ENCODE measurements at regions not wholly inside any gene's neighbourhood (a gene's known extent, or its start where the extent isn't known, plus 50 kb on each side); places are given as distances from the start of the nearest gene placed in this dataset.

DNA sequence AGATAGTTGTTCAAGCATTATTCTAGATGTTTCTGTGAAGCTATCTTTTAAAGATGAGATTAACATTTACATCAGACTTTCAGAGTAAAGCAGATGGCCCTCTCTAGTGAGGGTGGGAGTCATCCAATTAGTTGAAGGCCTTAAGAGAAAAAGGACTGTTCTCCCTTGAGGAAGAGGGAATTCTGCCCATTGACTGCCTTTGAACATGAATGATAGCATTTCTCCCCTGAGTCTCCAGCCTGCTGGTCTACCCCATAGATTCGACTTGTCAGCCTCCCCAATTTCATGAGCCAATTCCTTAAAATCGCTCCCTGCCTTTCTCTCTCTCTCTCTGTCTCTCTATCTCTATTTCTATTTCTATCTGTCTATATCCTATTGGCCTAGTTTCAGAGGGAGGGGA lies 115.5 kb downstream of the EBLN2 start:
- TF ChIP-seq, protein P1, sequence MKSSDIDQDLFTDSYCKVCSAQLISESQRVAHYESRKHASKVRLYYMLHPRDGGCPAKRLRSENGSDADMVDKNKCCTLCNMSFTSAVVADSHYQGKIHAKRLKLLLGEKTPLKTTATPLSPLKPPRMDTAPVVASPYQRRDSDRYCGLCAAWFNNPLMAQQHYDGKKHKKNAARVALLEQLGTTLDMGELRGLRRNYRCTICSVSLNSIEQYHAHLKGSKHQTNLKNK (CRISPR knock-in tag; IDR thresholded peaks at IDR 0.05) = no peak
- TF ChIP-seq ZBTB21 (CRISPR knock-in tag; IDR thresholded peaks at IDR 0.05; ENCODE audit: borderline replicate concordance) (no peak), SOX15 (CRISPR knock-in tag; IDR thresholded peaks at IDR 0.05) (no peak)
- Mint-ChIP-seq H3K27ac (no peak overlapping the region), H3K4me3 (no peak overlapping the region), H3K9me3 (peaks cover 4% of the 10 kb centered on the region), H3K36me3 (no peaks in the 10 kb centered on the region), H3K27me3 (ENCODE audit: low read depth) (no peaks in the 10 kb centered on the region), H3K4me1 (peaks cover 13% of the 10 kb centered on the region)
- no peak for DNase-seq (ENCODE audit: low spot score)
- ChIA-PET POLR2A (no interaction called here), CTCF (no interaction called here)
- no peak for ATAC-seq

DNA sequence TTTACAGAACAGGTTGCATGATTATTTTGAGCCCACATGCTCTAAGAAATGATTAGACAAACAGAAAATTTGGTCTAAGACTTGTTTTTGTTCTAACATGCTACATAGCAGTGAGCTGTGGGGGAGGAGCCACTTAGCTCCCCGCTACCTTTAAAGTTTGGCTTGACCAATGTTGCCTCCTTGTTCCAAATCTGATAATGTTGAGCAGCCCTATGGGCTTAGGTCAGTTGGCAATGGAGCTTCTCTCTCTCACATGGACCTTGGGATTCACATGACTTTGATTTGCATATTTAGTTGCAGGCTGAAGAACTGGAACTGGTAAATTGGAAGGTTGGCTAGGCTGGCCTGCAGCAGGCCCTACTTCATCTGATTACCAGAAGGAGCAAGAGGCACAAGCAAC lies 116.4 kb downstream of the EBLN2 start:
- Mint-ChIP-seq H3K27me3 (ENCODE audit: low read depth) (no peaks in the 10 kb centered on the region), H3K4me3 (no peak overlapping the region), H3K4me1 (peaks cover 13% of the 10 kb centered on the region), H3K9me3 (peaks cover 4% of the 10 kb centered on the region), H3K36me3 (no peaks in the 10 kb centered on the region), H3K27ac (no peak overlapping the region)
- DNase-seq (ENCODE audit: low spot score) (no peak), ATAC-seq (no peak)
- ChIA-PET CTCF (interaction anchor here (3.0 kb wide), 1 partner anchor 14 kb away, joined by 14 read pairs; no protein-coding TSS in a partner anchor), POLR2A (no interaction called here)
- TF ChIP-seq, protein P2, sequence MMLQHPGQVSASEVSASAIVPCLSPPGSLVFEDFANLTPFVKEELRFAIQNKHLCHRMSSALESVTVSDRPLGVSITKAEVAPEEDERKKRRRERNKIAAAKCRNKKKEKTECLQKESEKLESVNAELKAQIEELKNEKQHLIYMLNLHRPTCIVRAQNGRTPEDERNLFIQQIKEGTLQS (CRISPR knock-in tag; conservative IDR thresholded peaks at IDR 0.05) = no peak
- TF ChIP-seq, protein P3, sequence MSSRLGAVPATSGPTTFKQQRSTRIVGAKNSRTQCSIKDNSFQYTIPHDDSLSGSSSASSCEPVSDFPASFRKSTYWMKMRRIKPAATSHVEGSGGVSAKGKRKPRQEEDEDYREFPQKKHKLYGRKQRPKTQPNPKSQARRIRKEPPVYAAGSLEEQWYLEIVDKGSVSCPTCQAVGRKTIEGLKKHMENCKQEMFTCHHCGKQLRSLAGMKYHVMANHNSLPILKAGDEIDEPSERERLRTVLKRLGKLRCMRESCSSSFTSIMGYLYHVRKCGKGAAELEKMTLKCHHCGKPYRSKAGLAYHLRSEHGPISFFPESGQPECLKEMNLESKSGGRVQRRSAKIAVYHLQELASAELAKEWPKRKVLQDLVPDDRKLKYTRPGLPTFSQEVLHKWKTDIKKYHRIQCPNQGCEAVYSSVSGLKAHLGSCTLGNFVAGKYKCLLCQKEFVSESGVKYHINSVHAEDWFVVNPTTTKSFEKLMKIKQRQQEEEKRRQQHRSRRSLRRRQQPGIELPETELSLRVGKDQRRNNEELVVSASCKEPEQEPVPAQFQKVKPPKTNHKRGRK (CRISPR knock-in tag; IDR thresholded peaks at IDR 0.05; ENCODE audit: borderline replicate concordance) = no peak
- TF ChIP-seq, protein P4, sequence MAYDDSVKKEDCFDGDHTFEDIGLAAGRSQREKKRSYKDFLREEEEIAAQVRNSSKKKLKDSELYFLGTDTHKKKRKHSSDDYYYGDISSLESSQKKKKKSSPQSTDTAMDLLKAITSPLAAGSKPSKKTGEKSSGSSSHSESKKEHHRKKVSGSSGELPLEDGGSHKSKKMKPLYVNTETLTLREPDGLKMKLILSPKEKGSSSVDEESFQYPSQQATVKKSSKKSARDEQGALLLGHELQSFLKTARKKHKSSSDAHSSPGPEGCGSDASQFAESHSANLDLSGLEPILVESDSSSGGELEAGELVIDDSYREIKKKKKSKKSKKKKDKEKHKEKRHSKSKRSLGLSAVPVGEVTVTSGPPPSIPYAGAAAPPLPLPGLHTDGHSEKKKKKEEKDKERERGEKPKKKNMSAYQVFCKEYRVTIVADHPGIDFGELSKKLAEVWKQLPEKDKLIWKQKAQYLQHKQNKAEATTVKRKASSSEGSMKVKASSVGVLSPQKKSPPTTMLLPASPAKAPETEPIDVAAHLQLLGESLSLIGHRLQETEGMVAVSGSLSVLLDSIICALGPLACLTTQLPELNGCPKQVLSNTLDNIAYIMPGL (CRISPR knock-in tag; IDR thresholded peaks at IDR 0.05) = no peak
- TF ChIP-seq MYBL2 (CRISPR knock-in tag; IDR thresholded peaks at IDR 0.05) = no peak
- TF ChIP-seq FOXP1 (CRISPR knock-in tag; IDR thresholded peaks at IDR 0.05; ENCODE audit: borderline replicate concordance) = no peak
- TF ChIP-seq JUN (CRISPR knock-in tag; IDR thresholded peaks at IDR 0.05) = no peak

DNA sequence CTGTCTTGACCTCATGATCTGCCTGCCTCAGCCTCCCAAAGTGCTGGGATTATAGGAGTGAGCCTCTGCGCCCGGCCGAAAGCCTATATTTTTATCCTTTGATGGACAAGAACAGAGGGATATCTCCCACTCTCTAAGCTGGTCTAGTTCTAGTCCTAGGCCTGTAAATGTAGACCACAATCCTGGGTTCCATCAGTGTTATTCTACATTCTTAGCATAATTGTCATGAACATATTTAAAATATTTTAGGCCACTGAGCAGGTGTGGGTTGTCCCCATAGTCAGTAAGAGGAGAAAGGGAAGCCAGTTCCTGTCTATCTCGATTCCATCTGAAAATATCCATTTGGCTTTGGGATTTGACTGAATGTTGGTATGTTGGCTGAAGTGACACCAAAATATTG lies 118.1 kb downstream of the EBLN2 start:
- H3K4me3 Mint-ChIP-seq = no peak overlapping the region
- H3K4me1 Mint-ChIP-seq = peaks cover 13% of the 10 kb centered on the region
- no peak overlapping the region for H3K27ac Mint-ChIP-seq
- H3K9me3 Mint-ChIP-seq = peaks cover 4% of the 10 kb centered on the region
- DNase-seq (ENCODE audit: low spot score) = no peak
- TF ChIP-seq, protein P5, sequence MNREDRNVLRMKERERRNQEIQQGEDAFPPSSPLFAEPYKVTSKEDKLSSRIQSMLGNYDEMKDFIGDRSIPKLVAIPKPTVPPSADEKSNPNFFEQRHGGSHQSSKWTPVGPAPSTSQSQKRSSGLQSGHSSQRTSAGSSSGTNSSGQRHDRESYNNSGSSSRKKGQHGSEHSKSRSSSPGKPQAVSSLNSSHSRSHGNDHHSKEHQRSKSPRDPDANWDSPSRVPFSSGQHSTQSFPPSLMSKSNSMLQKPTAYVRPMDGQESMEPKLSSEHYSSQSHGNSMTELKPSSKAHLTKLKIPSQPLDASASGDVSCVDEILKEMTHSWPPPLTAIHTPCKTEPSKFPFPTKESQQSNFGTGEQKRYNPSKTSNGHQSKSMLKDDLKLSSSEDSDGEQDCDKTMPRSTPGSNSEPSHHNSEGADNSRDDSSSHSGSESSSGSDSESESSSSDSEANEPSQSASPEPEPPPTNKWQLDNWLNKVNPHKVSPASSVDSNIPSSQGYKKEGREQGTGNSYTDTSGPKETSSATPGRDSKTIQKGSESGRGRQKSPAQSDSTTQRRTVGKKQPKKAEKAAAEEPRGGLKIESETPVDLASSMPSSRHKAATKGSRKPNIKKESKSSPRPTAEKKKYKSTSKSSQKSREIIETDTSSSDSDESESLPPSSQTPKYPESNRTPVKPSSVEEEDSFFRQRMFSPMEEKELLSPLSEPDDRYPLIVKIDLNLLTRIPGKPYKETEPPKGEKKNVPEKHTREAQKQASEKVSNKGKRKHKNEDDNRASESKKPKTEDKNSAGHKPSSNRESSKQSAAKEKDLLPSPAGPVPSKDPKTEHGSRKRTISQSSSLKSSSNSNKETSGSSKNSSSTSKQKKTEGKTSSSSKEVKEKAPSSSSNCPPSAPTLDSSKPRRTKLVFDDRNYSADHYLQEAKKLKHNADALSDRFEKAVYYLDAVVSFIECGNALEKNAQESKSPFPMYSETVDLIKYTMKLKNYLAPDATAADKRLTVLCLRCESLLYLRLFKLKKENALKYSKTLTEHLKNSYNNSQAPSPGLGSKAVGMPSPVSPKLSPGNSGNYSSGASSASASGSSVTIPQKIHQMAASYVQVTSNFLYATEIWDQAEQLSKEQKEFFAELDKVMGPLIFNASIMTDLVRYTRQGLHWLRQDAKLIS (CRISPR knock-in tag; IDR thresholded peaks at IDR 0.05; ENCODE audit: borderline replicate concordance) = no peak
- TF ChIP-seq NFYB (CRISPR knock-in tag; conservative IDR thresholded peaks at IDR 0.05; ENCODE audit: low read depth) (no peak), KAT7 (CRISPR knock-in tag; IDR thresholded peaks at IDR 0.05; ENCODE audit: borderline replicate concordance) (no peak), NFE2L1 (CRISPR knock-in tag; IDR thresholded peaks at IDR 0.05) (no peak), TCF7 (CRISPR knock-in tag; IDR thresholded peaks at IDR 0.05; ENCODE audit: low read depth) (no peak)
- TF ChIP-seq, protein P6, sequence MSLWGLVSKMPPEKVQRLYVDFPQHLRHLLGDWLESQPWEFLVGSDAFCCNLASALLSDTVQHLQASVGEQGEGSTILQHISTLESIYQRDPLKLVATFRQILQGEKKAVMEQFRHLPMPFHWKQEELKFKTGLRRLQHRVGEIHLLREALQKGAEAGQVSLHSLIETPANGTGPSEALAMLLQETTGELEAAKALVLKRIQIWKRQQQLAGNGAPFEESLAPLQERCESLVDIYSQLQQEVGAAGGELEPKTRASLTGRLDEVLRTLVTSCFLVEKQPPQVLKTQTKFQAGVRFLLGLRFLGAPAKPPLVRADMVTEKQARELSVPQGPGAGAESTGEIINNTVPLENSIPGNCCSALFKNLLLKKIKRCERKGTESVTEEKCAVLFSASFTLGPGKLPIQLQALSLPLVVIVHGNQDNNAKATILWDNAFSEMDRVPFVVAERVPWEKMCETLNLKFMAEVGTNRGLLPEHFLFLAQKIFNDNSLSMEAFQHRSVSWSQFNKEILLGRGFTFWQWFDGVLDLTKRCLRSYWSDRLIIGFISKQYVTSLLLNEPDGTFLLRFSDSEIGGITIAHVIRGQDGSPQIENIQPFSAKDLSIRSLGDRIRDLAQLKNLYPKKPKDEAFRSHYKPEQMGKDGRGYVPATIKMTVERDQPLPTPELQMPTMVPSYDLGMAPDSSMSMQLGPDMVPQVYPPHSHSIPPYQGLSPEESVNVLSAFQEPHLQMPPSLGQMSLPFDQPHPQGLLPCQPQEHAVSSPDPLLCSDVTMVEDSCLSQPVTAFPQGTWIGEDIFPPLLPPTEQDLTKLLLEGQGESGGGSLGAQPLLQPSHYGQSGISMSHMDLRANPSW (CRISPR knock-in tag; conservative IDR thresholded peaks at IDR 0.05; ENCODE audit: low read depth) = no peak
- TF ChIP-seq, protein P4 (CRISPR knock-in tag; IDR thresholded peaks at IDR 0.05) = no peak
- no peaks in the 10 kb centered on the region for H3K27me3 Mint-ChIP-seq (ENCODE audit: low read depth)
- ChIA-PET CTCF (interaction anchor here (3.0 kb wide), 1 partner anchor 12 kb away, joined by 14 read pairs; no protein-coding TSS in a partner anchor), POLR2A (no interaction called here)
- no peak for ATAC-seq
- H3K36me3 Mint-ChIP-seq = no peaks in the 10 kb centered on the region

Data from WTC11 (cell line).